Common myeloid progenitor, CD34-positive (primary cell): ENCODE measurements at regions not wholly inside any gene's neighbourhood (a gene's known extent, or its start where the extent isn't known, plus 50 kb on each side); places are given as distances from the start of the nearest gene placed in this dataset.

Experiments
- CTCF ChIA-PET: fragments of 350-600 bp; sonication (Branson Sonifier 250); formaldehyde crosslinking; loops from one replicate; lab custom pipeline; 2021; ENCODE audit warnings: antibody characterized with exemption; lab: Charles Lee
- POLR2A ChIA-PET: fragments of 350-600 bp; sonication (Branson Sonifier 250); formaldehyde crosslinking; loops from one replicate; lab custom pipeline; 2021; ENCODE audit warnings: antibody characterized with exemption; lab: Charles Lee
- DNase-seq, 3 donors: peaks; one replicate each; pipeline versions ENCODE4 v3.0.0 to v3.0.0-alpha.2; 2013
- H3K27ac ChIP-seq, 2 experiments: 1 replicate in 1 of 2; 2 replicates in 1 of 2; pipeline ENCODE4 v1.7.0; 2013; ENCODE audit warnings: inconsistent platforms in 2 of 2, low read length in 2 of 2, mild to moderate bottlenecking in 2 of 2, low read depth in 1 of 2, moderate library complexity in 1 of 2; ENCODE audit not compliant: severe bottlenecking in 2 of 2, insufficient read depth in 1 of 2, poor library complexity in 1 of 2
- H3K27me3 ChIP-seq, 5 experiments: replicated peaks in 2 of 5; 1 replicate in 3 of 5; 2 replicates in 2 of 5; pipeline versions ENCODE4 v1.6.1 to v1.7.0; 2013; ENCODE audit warnings: low read length in 4 of 5, mild to moderate bottlenecking in 2 of 5, moderate library complexity in 2 of 5, inconsistent platforms in 1 of 5; ENCODE audit not compliant: insufficient read depth in 5 of 5, control insufficient read depth in 4 of 5
- H3K36me3 ChIP-seq, 4 experiments: 1 replicate in 2 of 4; 2 replicates in 2 of 4; pipeline versions ENCODE4 v1.6.1 to v1.7.0; 2013; ENCODE audit warnings: low read length in 3 of 4, control low read depth in 1 of 4, mild to moderate bottlenecking in 1 of 4; ENCODE audit not compliant: control insufficient read depth in 4 of 4, insufficient read depth in 4 of 4
- H3K4me1 ChIP-seq, 4 experiments: 1 replicate in 3 of 4; 2 replicates in 1 of 4; pipeline versions ENCODE4 v1.6.1 to v1.7.1; 2013; ENCODE audit warnings: low read length in 3 of 4, mild to moderate bottlenecking in 3 of 4, control low read depth in 1 of 4, inconsistent platforms in 1 of 4, moderate library complexity in 1 of 4; ENCODE audit not compliant: control insufficient read depth in 4 of 4, insufficient read depth in 4 of 4; ENCODE audit errors: control extremely low read depth in 1 of 4
- H3K4me3 ChIP-seq, 7 experiments: 1 replicate in 4 of 7; 2 replicates in 3 of 7; pipeline versions ENCODE4 v1.5.1 to v1.7.0; 2013; ENCODE audit warnings: mild to moderate bottlenecking in 7 of 7, low read length in 6 of 7, moderate library complexity in 6 of 7, inconsistent platforms in 2 of 7, low read depth in 2 of 7, control low read depth in 1 of 7; ENCODE audit not compliant: insufficient read depth in 4 of 7, control insufficient read depth in 1 of 7; ENCODE audit errors: extremely low read depth in 1 of 7
- H3K9me3 ChIP-seq, 5 experiments: 1 replicate in 4 of 5; 2 replicates in 1 of 5; pipeline versions ENCODE4 v1.6.1 to v1.7.1; 2013; ENCODE audit warnings: low read length in 4 of 5, mild to moderate bottlenecking in 2 of 5, inconsistent platforms in 1 of 5, low read depth in 1 of 5, moderate library complexity in 1 of 5; ENCODE audit not compliant: control insufficient read depth in 4 of 5, insufficient read depth in 2 of 5; ENCODE audit errors: control extremely low read depth in 1 of 5
- WGBS: methylation state at CpG from one replicate; pipeline ENCODE4 v1.1.5; 2013; ENCODE audit not compliant: insufficient coverage; 5-methylcytosine and 5-hydroxymethylcytosine counted together

DNA sequence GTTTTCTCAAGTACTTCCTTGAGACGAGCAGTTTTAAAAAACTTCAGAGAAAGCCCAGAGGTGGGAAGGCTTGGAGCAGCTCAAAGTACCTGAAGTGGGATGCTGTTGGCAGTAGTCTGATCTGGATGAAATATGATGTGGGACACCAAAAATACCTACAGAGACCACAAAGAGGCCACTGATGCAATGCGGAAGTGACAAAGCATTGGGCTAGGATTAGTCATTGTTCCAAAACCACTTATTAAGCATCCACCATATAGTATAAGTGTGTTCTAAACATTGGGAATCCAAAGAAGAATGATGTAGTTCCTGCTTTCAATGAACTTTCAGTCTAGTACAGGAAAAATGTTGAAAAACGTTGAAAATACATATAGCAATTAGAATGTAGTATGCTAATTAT lies 386.1 kb upstream of the CNKSR2 start:
- ChIA-PET POLR2A (no interaction called here), CTCF (interaction anchor here (0.6 kb wide), 1 partner anchor 760 kb away, joined by 3 read pairs; no protein-coding TSS in a partner anchor)
- H3K4me1 ChIP-seq, result no peaks in the 10 kb centered on the region
- no peak overlapping the region for H3K27ac ChIP-seq
- no peaks in the 10 kb centered on the region for H3K9me3 ChIP-seq
- DNase-seq, result peak in 2 of 3 donors; percentile 3 to 7
- H3K27me3 ChIP-seq, result no peaks in the 10 kb centered on the region
- H3K4me3 ChIP-seq, result no peak overlapping the region
- no CpG with 5 or more reads among the region's 3 CpGs for WGBS
- H3K36me3 ChIP-seq, result no peaks in the 10 kb centered on the region

DNA sequence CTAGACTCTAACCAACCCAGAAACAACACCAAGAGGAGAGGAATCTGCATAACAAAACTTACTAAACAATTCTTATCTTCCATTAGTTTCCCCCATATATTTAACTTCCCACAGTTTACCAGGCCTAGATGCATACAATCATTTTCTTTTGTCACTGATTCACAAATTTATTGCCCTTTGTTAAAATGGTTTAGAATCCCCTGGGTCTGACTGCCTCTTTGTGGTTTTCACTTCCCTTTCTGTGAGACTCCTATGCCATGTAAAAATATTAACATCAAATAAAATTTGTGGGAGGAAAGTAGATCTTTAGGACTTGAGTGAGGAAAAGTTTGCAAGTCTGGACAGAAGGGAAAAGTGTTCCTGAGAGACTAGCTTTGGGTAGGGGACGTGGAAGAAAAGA lies 393.8 kb upstream of the CNKSR2 start:
- Histone ChIP-seq H3K27ac (no peak overlapping the region), H3K4me1 (no peaks in the 10 kb centered on the region), H3K27me3 (no peaks in the 10 kb centered on the region), H3K4me3 (no peak overlapping the region), H3K9me3 (peaks cover 0 to 2% (median 0%) of the 10 kb centered on the region in 5 experiments), H3K36me3 (no peaks in the 10 kb centered on the region)
- no CpG with 5 or more reads among the region's 1 CpG for WGBS
- DNase-seq, result no peak
- ChIA-PET POLR2A (no interaction called here), CTCF (no interaction called here)

DNA sequence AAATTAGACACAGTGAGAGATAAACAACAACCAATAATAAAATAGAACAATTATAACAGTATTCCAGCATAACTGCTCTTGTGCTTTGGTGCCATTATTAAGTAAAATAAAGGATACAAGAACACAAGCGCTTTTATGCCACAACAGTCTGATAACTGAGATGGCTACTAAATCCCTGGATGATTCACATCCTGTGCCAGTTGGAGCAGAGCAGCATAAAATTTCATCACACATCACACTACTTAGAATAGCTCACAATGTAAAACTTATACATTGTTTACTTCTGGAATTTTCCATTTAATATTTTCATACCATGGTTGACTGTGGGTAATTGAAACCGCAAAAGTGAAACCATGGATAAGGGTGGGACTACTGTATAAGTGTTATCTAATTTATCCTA lies 399.9 kb upstream of the CNKSR2 start:
- DNase-seq, result no peak
- 86% methylated on average over 1 of the region's 2 CpGs for WGBS
- no peaks in the 10 kb centered on the region for H3K9me3 ChIP-seq
- H3K27ac ChIP-seq, result no peak overlapping the region
- no peak overlapping the region for H3K4me3 ChIP-seq
- no peaks in the 10 kb centered on the region for H3K27me3 ChIP-seq
- H3K36me3 ChIP-seq, result no peaks in the 10 kb centered on the region
- ChIA-PET CTCF (no interaction called here), POLR2A (no interaction called here)
- no peaks in the 10 kb centered on the region for H3K4me1 ChIP-seq

DNA sequence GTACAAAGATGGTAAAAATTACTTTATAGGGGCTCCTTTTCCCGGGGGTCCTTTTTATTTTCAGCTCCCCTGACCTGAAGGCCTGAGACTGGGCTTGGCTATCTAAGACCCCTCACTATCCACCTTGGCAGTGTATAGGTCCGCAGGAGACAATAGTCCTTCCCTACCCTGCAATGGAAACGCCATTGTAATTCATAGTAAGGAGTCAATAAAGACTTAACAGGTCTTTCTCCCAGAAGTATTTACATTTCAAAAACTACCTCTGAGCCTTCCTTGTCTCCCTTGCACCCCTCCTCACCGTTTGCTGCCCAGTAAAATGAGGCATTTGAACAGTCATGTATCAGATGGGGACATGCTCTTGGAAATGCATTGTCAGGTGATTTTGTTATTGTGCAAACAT lies 401.2 kb upstream of the CNKSR2 start:
- H3K27ac ChIP-seq, result no peak overlapping the region
- DNase-seq, result no peak
- POLR2A ChIA-PET, result no interaction called here
- no peak overlapping the region for H3K4me3 ChIP-seq
- H3K27me3 ChIP-seq, result no peaks in the 10 kb centered on the region
- no peaks in the 10 kb centered on the region for H3K9me3 ChIP-seq
- CTCF ChIA-PET, result no interaction called here
- H3K36me3 ChIP-seq, result no peaks in the 10 kb centered on the region
- H3K4me1 ChIP-seq, result no peaks in the 10 kb centered on the region
- 41% methylated on average over 3 of the region's 4 CpGs for WGBS

DNA sequence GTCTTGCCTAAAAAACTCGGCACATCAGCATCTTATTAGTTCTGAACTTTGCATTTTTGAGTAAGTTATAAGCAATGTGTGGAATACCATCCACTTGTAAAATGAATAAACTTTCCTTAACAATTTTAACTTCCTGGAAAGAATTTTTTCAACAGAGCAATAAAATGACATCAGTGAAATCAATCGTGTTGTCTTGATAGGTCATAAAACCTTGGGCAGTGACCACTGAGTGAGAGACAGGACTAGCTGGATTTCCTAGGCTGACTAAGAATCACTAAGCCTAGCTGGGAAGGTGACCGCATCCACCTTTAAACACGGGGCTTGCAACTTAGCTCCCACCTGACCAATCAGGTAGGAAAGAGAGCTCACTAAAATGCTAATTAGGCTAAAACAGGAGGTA lies 403.0 kb upstream of the CNKSR2 start:
- no peak for DNase-seq
- WGBS, result 63% methylated on average over 2 of the region's 4 CpGs
- H3K27me3 ChIP-seq, result no peaks in the 10 kb centered on the region
- POLR2A ChIA-PET, result no interaction called here
- no peaks in the 10 kb centered on the region for H3K9me3 ChIP-seq
- no peaks in the 10 kb centered on the region for H3K36me3 ChIP-seq
- CTCF ChIA-PET, result no interaction called here
- no peaks in the 10 kb centered on the region for H3K4me1 ChIP-seq
- no peak overlapping the region for H3K4me3 ChIP-seq
- H3K27ac ChIP-seq, result no peak overlapping the region

DNA sequence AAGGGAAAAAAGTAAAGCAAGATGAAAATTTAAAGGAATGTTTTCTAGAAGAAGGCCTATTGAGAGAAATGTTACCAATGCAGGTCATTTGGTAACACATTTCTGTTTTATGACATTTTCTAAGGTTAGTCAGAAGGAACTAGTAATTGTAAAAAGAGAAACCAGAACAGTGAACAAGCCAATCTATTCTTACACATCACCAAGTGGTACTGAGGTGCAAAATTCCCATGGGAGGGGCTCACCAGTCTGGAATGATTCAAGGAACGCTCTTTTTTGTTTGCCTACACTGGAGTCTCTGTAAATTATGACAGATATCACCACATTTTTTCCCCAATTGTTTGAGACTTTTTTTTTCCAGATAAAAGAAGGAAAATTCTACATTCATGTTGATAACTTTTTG lies 404.7 kb upstream of the CNKSR2 start:
- no peak for DNase-seq
- H3K4me1 ChIP-seq, result no peaks in the 10 kb centered on the region
- ChIA-PET CTCF (no interaction called here), POLR2A (no interaction called here)
- WGBS, result 78% methylated on average over 1 of the region's 1 CpG
- H3K9me3 ChIP-seq, result no peaks in the 10 kb centered on the region
- no peak overlapping the region for H3K4me3 ChIP-seq
- H3K36me3 ChIP-seq, result no peaks in the 10 kb centered on the region
- no peak overlapping the region for H3K27ac ChIP-seq
- no peaks in the 10 kb centered on the region for H3K27me3 ChIP-seq

DNA sequence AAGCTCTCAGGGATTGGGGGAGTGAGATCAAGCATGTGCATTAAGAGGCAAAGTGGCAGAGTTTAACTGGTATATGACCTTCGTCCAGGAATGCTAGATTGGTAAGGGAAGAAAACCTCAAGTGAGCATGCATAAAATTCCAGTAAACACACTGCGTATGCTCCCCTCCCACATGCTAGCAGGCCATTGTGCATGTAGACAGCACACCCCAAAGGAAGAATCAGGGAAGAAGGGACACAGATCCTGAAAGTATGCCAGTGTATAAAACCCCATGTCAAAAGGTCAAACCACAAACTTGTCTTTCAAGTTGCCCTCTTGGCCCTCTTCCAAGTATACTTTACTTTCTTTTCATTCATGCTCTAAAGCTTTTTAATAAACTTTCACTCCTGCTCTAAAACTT lies 405.2 kb upstream of the CNKSR2 start:
- Histone ChIP-seq H3K4me1 (no peaks in the 10 kb centered on the region), H3K27me3 (no peaks in the 10 kb centered on the region), H3K9me3 (no peaks in the 10 kb centered on the region), H3K4me3 (no peak overlapping the region), H3K27ac (no peak overlapping the region), H3K36me3 (no peaks in the 10 kb centered on the region)
- POLR2A ChIA-PET, result no interaction called here
- WGBS, result 94% methylated on average over 2 of the region's 2 CpGs
- CTCF ChIA-PET, result no interaction called here
- no peak for DNase-seq
